SK-N-DZ (cell line): ENCODE measurements at regions not wholly inside any gene's neighbourhood (a gene's known extent, or its start where the extent isn't known, plus 50 kb on each side); places are given as distances from the start of the nearest gene placed in this dataset.
"Not testable (repeated sequence)": the region's sequence is repeated elsewhere in the genome, so short reads cannot be mapped to it uniquely, and the experiment has no call there.

ENCODE experiments used
- DNase-seq: peaks from one replicate; pipeline ENCODE4 v3.0.0-alpha.2; 2015; ENCODE audit warnings: low spot score

DNA sequence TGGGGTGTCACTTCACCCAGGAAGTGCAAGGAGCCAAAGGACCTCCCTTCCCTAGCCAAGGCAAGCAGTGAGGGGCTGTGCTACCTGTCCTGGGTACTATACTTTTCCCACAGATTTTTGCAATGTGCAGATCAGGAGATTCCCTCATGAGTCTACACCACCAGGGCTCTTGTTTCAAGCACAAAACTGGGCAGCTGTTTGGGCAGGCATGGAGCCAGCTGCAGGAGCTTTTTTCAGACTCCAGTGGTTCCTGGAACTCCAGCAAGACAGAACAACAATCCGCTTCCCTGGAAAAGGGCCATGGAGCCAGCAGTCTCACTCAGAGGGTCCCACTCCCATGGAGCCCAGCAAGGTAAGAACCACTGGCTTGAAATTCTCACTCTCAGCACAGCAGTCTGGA is 1649.6 kb downstream of the LRRC4C start:
- no peak for DNase-seq

GRCh38 chr11:39807904-39808303 is 1651.5 kb downstream of the LRRC4C start:
- DNase-seq: no peak

- no peak for DNase-seq
Measured at GRCh38 chr11:39806652-39807051, 1652.8 kb downstream of the LRRC4C start.

DNA sequence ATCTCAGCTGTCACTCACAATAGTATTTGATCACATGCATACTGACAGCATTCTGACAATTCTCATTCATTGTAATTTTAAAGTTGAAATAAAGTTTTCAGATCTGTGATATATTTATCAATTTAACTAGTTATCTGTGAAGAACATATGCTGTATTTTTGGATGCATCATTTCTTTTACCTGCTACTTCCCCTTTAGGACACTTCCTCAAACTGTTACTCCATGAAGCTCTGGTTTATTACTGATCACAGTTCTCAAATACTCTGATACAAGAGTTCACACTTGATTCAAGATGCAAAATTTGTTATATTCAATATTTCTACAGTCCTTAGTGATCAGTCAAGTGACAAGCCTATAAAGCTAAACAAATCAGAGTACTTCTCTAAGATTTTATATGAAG is 1655.2 kb downstream of the LRRC4C start:
- no peak for DNase-seq

DNA sequence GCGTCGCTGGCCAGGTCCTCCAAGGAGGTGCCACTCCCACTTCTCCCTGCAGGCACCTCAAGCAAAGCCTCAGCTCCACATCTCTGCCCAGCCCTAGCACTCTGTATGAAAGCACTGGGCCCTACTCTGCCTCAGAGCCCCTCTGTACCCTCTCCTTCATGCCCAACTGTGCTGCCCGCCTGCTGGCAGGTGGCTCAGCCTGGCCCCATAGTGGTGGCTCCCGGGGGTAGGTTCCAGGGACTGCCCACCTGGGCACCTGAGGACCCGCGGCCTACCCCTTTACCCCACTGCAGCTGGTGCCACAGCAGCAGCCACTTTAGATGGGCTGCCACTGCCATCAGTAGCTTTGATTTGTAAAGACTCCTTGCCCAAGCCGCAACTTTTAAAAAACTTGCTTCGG is 1672.8 kb downstream of the LRRC4C start:
- DNase-seq: no peak

DNA sequence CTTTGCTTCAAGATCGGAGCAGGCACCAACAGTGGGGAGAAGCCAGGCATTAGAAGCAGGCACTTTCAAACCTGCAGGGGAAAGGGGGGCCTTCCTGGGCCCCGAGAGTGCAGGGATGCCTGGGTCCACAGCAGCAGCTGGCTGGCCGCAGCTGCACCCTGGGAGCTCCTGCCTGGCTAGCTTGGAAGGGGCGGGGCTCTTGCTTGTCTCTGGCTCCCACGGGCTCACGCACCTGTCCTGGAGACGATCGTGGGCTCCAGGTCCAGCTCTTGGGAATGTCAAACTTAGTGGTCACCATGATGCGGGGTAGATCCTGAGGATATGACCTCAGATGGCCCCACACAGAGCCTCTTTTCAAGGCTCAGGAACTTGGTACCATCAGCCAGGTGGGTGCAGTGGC is 1673.2 kb downstream of the LRRC4C start:
- no peak for DNase-seq

GRCh38 chr11:39784873-39785272 is 1674.6 kb downstream of the LRRC4C start:
- DNase-seq: no peak

- DNase-seq: no peak
Measured at GRCh38 chr11:39780131-39780530, 1679.3 kb downstream of the LRRC4C start.

- DNase-seq: no peak
Measured at GRCh38 chr11:39777035-39777434, 1682.4 kb downstream of the LRRC4C start.

DNA sequence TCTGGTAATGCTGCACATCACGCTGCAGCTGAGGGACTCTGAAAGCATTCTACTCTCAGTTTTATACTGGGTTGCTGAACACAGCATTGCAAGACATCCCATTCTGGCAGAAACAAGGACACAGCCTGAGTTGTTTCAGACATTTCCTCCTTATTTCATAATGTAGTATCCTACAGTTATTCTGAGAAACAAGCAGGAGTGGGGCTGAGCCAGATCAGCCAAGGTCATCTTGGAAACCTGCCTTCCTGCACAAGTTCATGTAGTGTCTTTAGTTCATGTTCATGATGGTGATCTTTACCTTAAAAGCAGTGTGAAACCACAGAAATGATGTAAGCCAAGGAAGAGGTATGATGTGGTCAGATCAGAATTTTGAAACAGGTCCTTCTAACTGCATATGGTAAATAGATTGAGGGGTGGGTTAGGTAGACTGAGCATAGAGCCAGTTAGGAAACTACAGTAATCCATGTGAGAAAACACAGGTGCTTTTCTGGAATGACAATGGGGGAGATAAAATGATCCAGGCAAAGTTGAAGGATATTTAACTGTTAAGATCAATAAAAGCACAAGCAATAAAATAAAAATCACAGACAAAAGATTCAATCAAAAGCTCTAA is 1686.8 kb downstream of the LRRC4C start:
- no peak for DNase-seq

- no peak for DNase-seq
Measured at GRCh38 chr11:39768214-39768613, 1691.2 kb downstream of the LRRC4C start.

DNA sequence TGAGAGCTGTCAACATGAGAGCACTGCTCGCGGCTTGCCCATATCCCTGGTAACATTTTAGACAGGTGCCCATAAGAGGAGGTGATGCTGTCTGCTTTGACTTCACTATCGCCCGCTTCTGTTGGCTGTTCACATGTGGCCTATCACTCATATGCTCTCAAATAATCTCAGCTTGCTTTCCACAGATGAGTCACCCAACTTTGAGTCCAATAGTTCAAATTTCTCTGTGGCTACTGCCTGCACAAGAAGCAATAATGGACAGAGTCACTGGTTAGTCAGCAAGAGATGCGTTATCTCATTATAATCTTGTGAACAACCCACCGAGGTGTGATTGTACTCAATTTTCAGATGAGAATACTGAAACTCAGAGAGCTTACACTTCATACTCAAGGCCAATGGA is 1714.1 kb downstream of the LRRC4C start:
- no peak for DNase-seq

- no peak for DNase-seq
Measured at GRCh38 chr11:39741066-39741465, 1718.4 kb downstream of the LRRC4C start.

- DNase-seq: not testable (repeated sequence)
Measured at GRCh38 chr11:39736351-39736750, 1723.1 kb downstream of the LRRC4C start.

- no peak for DNase-seq
Measured at GRCh38 chr11:39732001-39732400, 1727.5 kb downstream of the LRRC4C start.

GRCh38 chr11:39725081-39725480 is 1734.4 kb downstream of the LRRC4C start:
- no peak for DNase-seq

DNA sequence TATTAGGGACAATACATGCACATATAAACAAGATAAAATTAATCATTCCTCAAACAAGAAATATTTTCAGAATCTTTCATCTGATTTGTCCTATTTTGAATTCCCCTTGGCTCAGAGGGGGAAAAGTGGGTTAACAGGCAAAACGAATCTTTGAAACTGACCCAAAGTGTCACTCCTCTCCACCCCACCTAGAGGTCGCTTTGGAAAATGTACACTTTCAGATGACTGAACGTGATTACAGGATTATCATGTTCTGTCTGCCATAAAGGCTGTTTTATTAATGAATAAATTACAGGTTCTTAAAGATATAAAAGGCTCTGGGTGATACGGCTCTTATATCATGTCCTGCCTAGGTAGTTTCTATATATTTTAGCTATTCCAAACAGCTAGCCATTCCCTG is 1735.0 kb downstream of the LRRC4C start:
- no peak for DNase-seq

- DNase-seq: no peak
Measured at GRCh38 chr11:39712581-39712980, 1746.9 kb downstream of the LRRC4C start.

- no peak for DNase-seq
Measured at GRCh38 chr11:39690856-39691255, 1768.6 kb downstream of the LRRC4C start.

- DNase-seq: no peak
Measured at GRCh38 chr11:39683951-39684554, 1775.4 kb downstream of the LRRC4C start.

- no peak for DNase-seq
Measured at GRCh38 chr11:39683288-39683950, 1776.0 kb downstream of the LRRC4C start.

- DNase-seq: no peak
Measured at GRCh38 chr11:39681428-39681827, 1778.0 kb downstream of the LRRC4C start.

DNA sequence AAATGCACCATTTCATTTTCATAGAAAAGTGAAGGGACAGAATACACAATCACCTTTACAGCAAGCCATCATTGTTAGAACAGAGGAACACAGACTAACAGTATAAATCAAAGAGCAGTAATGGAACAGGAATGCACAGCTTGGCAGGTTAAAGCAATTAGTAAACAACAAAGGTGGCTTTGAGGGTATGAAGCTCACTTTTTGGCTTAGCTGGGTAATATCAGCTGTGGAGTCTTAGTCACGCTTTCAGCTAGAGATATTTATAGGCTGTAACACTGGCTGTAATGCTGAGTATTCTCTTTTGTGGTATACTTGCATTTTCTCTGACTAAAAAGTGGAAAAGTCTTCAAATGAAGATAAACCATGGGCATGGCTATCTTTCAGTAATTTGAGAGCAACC is 1780.5 kb downstream of the LRRC4C start:
- DNase-seq: no peak
